Fibroblast of mammary gland (primary cell): ENCODE measurements at regions not wholly inside any gene's neighbourhood (a gene's known extent, or its start where the extent isn't known, plus 50 kb on each side); places are given as distances from the start of the nearest gene placed in this dataset.

Source experiments
- DNase-seq: peaks from one replicate; pipeline ENCODE4 v3.0.0-alpha.2; 2010; ENCODE audit warnings: low read depth
- H3K4me3 ChIP-seq: 2 replicates; pipeline ENCODE4 v1.5.1; 2011; ENCODE audit warnings: low read depth, mild to moderate bottlenecking, low read length, moderate library complexity; ENCODE audit not compliant: control insufficient read depth
- CTCF ChIP-seq: conservative IDR thresholded peaks from 2 replicates; pipeline ENCODE4 v1.5.1; 2011; ENCODE audit warnings: low read depth, low read length, inconsistent platforms; ENCODE audit not compliant: control insufficient read depth, insufficient read depth

- no peak for DNase-seq
These were observed 136.5 kb upstream of the UNC5B start for GRCh38 chr10:71075759-71076472.

GRCh38 chr10:71076473-71077142 is 135.8 kb upstream of the UNC5B start:
- no peak for DNase-seq
- TF ChIP-seq CTCF = no peak
- H3K4me3 ChIP-seq = no peak overlapping the region

More at GRCh38 chr10:71075759-71076472, 136.5 kb upstream of the UNC5B start:
- no peak overlapping the region for H3K4me3 ChIP-seq
- no peak for TF ChIP-seq CTCF

GRCh38 chr10:71077143-71077581 is 135.2 kb upstream of the UNC5B start:
- no peak for DNase-seq

GRCh38 chr10:71077796-71078453 is 134.4 kb upstream of the UNC5B start:
- TF ChIP-seq CTCF = no peak
- no peak for DNase-seq
- no peak overlapping the region for H3K4me3 ChIP-seq

More at GRCh38 chr10:71077143-71077581, 135.2 kb upstream of the UNC5B start:
- no peak for TF ChIP-seq CTCF
- H3K4me3 ChIP-seq = no peak overlapping the region

GRCh38 chr10:71078454-71079145 is 133.8 kb upstream of the UNC5B start:
- TF ChIP-seq CTCF = no peak
- DNase-seq = no peak
- no peak overlapping the region for H3K4me3 ChIP-seq

- no peak for TF ChIP-seq CTCF
- no peak overlapping the region for H3K4me3 ChIP-seq
- no peak for DNase-seq
These were observed 132.5 kb upstream of the UNC5B start for GRCh38 chr10:71079761-71080380.
